ENCODE measurements at regions not wholly inside any gene's neighbourhood (a gene's known extent, or its start where the extent isn't known, plus 50 kb on each side); places are given as distances from the start of the nearest gene placed in this dataset.

DNA sequence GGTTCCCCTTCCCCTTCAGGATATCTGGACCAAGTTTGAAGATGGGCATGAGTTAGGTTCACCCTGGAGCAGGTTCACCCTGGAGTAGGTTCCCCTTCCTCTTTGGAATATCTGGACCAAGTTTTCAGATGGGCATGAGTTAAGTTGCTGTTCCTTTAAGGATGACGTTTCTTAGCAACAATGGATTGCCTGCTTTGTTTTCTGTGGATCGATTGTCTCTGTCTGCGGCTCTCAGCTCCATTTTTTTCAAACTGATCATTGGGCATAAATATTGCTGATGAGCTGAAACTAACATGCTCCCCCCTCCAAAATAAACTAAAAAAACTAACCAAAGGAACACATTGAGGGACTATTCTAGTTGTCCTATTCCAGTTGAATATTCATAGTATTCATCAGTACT lies 149.5 kb downstream of the SPP2 start:
- H3K27ac ChIP-seq: no peak overlapping the region
- no peaks in the 10 kb centered on the region for H3K9me3 ChIP-seq
- H3K36me3 ChIP-seq: no peaks in the 10 kb centered on the region
- H3K4me3 ChIP-seq: no peak overlapping the region
- peaks cover 0 to 13% (median 0%) of the 10 kb centered on the region in 4 donors for H3K27me3 ChIP-seq
- H3K4me1 ChIP-seq: peaks cover 8 to 17% (median 14%) of the 10 kb centered on the region in 3 donors
- TF ChIP-seq CTCF (IDR thresholded peaks at IDR 0.05) (no peak), POLR2A (IDR thresholded peaks at IDR 0.05) (no peak)
- 30 to 44% methylated on average over 3 of the region's 3 CpGs for WGBS, 2 donors
- intact Hi-C loops (cut with DNase I): no loop called here
- DNase-seq: no peak

DNA sequence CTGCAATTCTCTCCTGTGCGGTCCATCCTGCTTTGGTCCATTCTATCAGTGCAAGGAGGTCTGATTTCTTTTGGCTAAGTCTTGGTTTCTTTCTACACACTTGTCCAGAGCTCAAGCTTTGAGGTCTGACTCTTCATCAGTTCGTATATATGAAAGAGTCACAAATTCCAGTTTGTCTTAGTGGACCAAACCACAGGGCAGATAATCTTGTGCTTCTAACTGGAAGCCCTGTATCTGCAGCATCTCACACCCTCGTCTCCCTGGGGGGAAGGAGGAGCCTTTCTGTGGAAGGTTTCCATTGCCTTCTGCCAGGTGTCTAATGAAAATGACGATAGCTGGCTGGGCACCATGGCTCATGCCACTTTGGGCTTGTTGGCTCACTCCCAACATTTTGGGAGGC lies 148.5 kb downstream of the SPP2 start:
- TF ChIP-seq CTCF (IDR thresholded peaks at IDR 0.05) (no peak), POLR2A (IDR thresholded peaks at IDR 0.05) (no peak)
- 62 to 81% methylated on average over 2 of the region's 4 CpGs for WGBS, 2 donors
- no peaks in the 10 kb centered on the region for H3K9me3 ChIP-seq

DNA sequence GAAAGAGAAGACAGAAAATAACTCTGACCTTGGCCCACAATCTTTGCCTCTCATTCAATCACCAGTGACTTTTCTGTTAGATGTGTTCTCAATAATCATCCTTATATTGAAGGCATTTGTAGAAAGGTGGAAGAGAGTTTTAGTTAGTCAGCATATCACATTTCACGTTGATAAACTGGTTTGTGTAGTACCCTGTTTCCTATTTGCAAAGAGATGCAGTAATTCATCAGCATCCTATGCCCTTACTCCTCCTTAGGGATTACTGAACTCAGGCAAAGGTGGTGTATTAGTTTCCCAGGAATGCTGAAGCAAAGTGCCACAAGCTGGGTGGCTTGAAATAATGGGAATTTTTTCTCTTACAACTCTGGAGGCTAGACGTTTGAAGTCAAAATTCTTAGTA lies 145.0 kb downstream of the SPP2 start:
- WGBS, 2 donors: 53 to 82% methylated on average over 2 of the region's 2 CpGs
- no peak for DNase-seq
- intact Hi-C loops (cut with DNase I): no loop called here

More for the DNA sequence above, 148.5 kb downstream of the SPP2 start:
- Histone ChIP-seq H3K36me3 (no peaks in the 10 kb centered on the region), H3K4me3 (no peak overlapping the region), H3K27me3 (peaks cover 0 to 16% (median 0%) of the 10 kb centered on the region in 4 donors), H3K4me1 (peaks cover 8 to 17% (median 13%) of the 10 kb centered on the region in 3 donors), H3K27ac (no peak overlapping the region)
- intact Hi-C loops (cut with DNase I): no loop called here
- no peak for DNase-seq

DNA sequence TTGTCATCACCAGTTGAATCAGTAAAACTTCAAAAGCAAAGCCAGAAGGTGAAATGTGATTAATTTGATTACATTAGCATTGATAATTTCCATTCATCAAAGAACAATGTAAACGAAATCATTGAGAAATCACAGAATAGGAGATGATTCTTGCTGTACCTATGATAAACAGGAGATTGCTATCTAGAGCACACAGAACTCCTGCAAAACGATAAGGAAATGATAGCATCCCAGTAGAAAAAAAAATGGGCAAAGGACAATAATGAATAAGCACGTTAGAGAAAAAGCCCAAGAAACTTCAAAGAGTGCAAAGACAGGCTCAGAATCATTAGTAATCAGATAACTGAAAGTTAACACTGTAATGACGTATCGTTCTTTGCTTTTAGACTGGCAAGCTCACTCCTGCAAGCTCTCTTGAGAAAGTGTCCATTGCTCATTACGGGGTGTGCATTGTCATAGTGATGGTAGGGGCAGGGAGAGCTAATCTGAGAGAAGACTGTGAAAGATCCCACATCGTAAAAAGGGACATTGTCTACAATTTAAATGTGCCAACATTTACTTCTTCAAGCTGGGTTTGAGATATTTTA lies 143.6 kb downstream of the SPP2 start:
- TF ChIP-seq CTCF (IDR thresholded peaks at IDR 0.05) (no peak), POLR2A (IDR thresholded peaks at IDR 0.05) (no peak)
- Histone ChIP-seq H3K36me3 (no peaks in the 10 kb centered on the region), H3K27me3 (peaks cover 0 to 20% (median 0%) of the 10 kb centered on the region in 4 donors), H3K27ac (no peak overlapping the region), H3K4me3 (no peak overlapping the region), H3K9me3 (no peaks in the 10 kb centered on the region), H3K4me1 (peaks cover 0 to 21% (median 0%) of the 10 kb centered on the region in 3 donors)
- WGBS, 2 donors: 29 to 30% methylated on average over 7 of the region's 7 CpGs
- DNase-seq: no peak
- intact Hi-C loops (cut with DNase I): no loop called here

More for the DNA sequence above, 145.0 kb downstream of the SPP2 start:
- no peak for TF ChIP-seq POLR2A (IDR thresholded peaks at IDR 0.05)
- no peak for TF ChIP-seq CTCF (IDR thresholded peaks at IDR 0.05)
- Histone ChIP-seq H3K27ac (no peak overlapping the region), H3K4me1 (peaks cover 0 to 11% (median 0%) of the 10 kb centered on the region in 3 donors), H3K27me3 (peaks cover 0 to 12% (median 0%) of the 10 kb centered on the region in 4 donors), H3K4me3 (no peak overlapping the region), H3K9me3 (no peaks in the 10 kb centered on the region), H3K36me3 (no peaks in the 10 kb centered on the region)

DNA sequence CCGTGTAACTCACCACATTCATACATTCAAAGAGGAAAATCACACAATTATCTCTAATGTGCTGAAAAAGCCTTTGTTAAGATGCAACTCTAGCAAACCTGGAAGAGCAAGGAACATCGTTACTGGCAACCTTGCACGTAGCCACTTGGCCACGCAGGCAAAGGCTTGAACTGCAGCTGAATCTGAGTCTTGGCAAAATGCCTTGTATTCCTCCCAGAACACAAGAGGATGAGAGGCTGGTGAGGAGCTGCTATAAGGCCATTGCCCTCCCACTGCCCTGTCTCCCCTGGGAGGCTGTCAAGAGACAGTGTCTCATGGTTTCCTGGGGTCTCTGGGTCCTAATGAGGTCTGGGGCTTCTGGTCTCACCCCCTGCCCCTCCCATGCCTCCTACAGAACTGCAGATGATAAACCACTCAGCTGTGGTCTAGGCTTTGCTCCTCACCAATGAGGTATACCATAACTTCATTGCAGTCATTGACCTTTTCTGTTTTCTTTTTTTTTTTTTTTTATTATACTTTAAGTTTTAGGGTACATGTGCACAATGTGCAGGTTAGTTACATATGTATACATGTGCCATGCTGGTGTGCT lies 141.4 kb downstream of the SPP2 start:
- no peak overlapping the region for H3K4me3 ChIP-seq
- DNase-seq: no peak
- 28 to 34% methylated on average over 4 of the region's 4 CpGs for WGBS, 2 donors
- intact Hi-C loops (cut with DNase I): no loop called here
- peaks cover 0 to 27% (median 0%) of the 10 kb centered on the region in 3 donors for H3K4me1 ChIP-seq
- H3K27ac ChIP-seq: peak overlapping the region in 1 of 4 donors; percentile 6
- H3K27me3 ChIP-seq: peaks cover 0 to 29% (median 0%) of the 10 kb centered on the region in 4 donors
- no peaks in the 10 kb centered on the region for H3K36me3 ChIP-seq
- no peaks in the 10 kb centered on the region for H3K9me3 ChIP-seq
- no peak for TF ChIP-seq POLR2A (IDR thresholded peaks at IDR 0.05)
- TF ChIP-seq CTCF (IDR thresholded peaks at IDR 0.05): peak in 1 of 6 experiments; percentile 36
